ENCODE measurements at regions not wholly inside any gene's neighbourhood (a gene's known extent, or its start where the extent isn't known, plus 50 kb on each side); places are given as distances from the start of the nearest gene placed in this dataset.
"Not testable (repeated sequence)": the region's sequence is repeated elsewhere in the genome, so short reads cannot be mapped to it uniquely, and the experiment has no call there.

DNA sequence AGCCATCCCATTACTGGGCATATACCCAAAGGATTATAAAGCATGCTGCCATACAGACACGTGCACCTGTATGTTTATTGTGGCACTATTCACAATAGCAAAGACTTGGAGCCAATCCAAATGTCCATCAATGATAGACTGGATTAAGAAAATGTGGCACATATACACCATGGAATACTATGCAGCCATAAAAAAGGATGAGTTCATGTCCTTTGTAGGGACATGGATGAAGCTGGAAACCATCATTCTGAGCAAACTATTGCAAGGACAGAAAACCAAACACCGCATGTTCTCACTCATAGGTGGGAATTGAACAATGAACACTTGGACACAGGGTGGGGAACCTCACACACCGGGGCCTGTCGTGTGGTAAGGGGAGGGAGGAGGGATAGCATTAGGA is 233.4 kb upstream of the PIK3R1 start:
- H3K4me3 Mint-ChIP-seq, DNase-seq, POLR2A ChIA-PET, H3K4me1 Mint-ChIP-seq, H3K9me3 Mint-ChIP-seq, ATAC-seq, H3K36me3 Mint-ChIP-seq, H3K27ac Mint-ChIP-seq, H3K27me3 Mint-ChIP-seq: not testable (repeated sequence)

DNA sequence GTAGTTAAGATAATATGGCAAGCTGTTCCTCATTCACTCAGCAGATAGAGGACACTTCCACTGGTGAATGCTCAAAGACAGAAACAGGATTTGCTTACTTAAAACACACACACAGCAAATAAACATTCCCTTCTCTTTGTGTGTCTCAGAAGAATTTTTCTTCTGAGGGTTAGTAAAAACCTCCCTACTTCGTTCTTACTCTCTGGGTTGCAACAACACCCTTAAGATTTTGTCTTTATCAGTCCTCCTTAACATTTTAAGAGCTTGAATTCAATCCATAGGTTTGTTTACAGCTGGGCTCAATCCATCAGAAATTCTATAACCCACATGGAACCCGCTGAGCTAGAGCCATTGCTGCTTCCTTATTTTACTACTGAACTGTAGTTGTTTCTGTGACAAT is 237.4 kb upstream of the PIK3R1 start:
- ATAC-seq (no peak), DNase-seq (no peak)
- Mint-ChIP-seq H3K9me3 (no peaks in the 10 kb centered on the region), H3K27me3 (peaks cover 0 to 3% (median 0%) of the 10 kb centered on the region in 5 donors), H3K4me3 (no peak overlapping the region), H3K36me3 (no peaks in the 10 kb centered on the region), H3K4me1 (peaks cover 0 to 4% (median 1%) of the 10 kb centered on the region in 4 donors), H3K27ac (no peak overlapping the region)
- POLR2A ChIA-PET: no interaction called here

- Mint-ChIP-seq H3K9me3 (no peaks in the 10 kb centered on the region), H3K36me3 (no peaks in the 10 kb centered on the region), H3K4me3 (no peak overlapping the region), H3K4me1 (peaks cover 0 to 2% (median 0%) of the 10 kb centered on the region in 4 donors), H3K27me3 (peaks cover 0 to 3% (median 0%) of the 10 kb centered on the region in 5 donors), H3K27ac (no peak overlapping the region)
- POLR2A ChIA-PET: no interaction called here
- ATAC-seq (no peak), DNase-seq (no peak)
Measured at GRCh38 chr5:67976891-67977601, 238.5 kb upstream of the PIK3R1 start.

DNA sequence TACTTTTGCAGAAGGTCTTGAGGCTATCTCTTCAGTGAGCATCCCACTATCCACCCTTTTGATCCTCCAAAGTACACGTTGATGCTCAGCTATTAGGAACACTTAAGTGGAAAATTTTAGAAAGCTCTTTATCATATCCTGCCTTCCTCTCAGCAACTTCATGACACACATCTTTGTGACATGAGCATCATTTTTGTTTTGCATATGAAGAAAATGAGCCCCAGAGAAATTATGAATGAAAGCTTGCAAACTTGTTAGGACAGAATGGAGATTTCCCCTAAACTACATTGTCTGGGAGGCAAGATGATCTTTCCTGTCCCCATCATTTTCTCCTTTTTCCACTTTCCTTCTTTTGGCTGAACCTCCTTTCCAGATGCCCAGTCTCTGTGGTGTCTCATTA is 239.4 kb upstream of the PIK3R1 start:
- peaks cover 0 to under 1% (median 0%) of the 10 kb centered on the region in 5 donors for H3K27me3 Mint-ChIP-seq
- ATAC-seq (no peak), DNase-seq (no peak)
- H3K36me3 Mint-ChIP-seq: no peaks in the 10 kb centered on the region
- POLR2A ChIA-PET: no interaction called here
- no peaks in the 10 kb centered on the region for H3K9me3 Mint-ChIP-seq
- no peak overlapping the region for H3K4me3 Mint-ChIP-seq
- H3K4me1 Mint-ChIP-seq: peaks cover 0 to under 1% (median 0%) of the 10 kb centered on the region in 4 donors
- H3K27ac Mint-ChIP-seq: no peak overlapping the region

GRCh38 chr5:67974471-67974870 is 241.1 kb upstream of the PIK3R1 start:
- H3K27me3 Mint-ChIP-seq: no peaks in the 10 kb centered on the region
- H3K27ac Mint-ChIP-seq: no peak overlapping the region
- no peak overlapping the region for H3K4me3 Mint-ChIP-seq
- ATAC-seq (no peak), DNase-seq (no peak)
- POLR2A ChIA-PET: no interaction called here
- H3K36me3 Mint-ChIP-seq: no peaks in the 10 kb centered on the region
- H3K4me1 Mint-ChIP-seq: no peaks in the 10 kb centered on the region
- no peaks in the 10 kb centered on the region for H3K9me3 Mint-ChIP-seq

DNA sequence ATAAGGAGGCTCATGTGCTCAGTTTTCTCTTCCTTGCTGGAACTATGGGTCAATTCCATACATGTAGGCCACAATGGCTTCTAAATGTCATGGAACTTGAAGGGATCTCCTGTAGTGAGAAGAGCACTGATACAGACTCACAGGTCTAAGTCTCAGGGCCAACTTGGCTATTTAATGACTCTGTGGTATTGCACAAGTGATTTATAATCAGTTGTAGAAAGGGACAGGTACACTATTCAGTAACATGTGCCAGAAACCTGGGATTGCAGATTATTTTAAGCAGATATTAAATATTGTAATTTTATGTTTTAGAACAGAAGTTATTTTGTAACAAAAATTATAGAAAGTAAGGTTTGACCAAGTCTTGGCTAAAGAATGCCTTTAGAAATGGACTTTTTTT is 241.5 kb upstream of the PIK3R1 start:
- no peaks in the 10 kb centered on the region for H3K36me3 Mint-ChIP-seq
- no peaks in the 10 kb centered on the region for H3K4me1 Mint-ChIP-seq
- H3K9me3 Mint-ChIP-seq: no peaks in the 10 kb centered on the region
- no peak for DNase-seq
- H3K27ac Mint-ChIP-seq: peak overlapping the region in 1 of 10 donors; percentile 25
- no peak overlapping the region for H3K4me3 Mint-ChIP-seq
- POLR2A ChIA-PET: no interaction called here
- no peak for ATAC-seq
- no peaks in the 10 kb centered on the region for H3K27me3 Mint-ChIP-seq

GRCh38 chr5:67971971-67972821 is 243.4 kb upstream of the PIK3R1 start:
- no peaks in the 10 kb centered on the region for H3K9me3 Mint-ChIP-seq
- H3K4me3 Mint-ChIP-seq: no peak overlapping the region
- POLR2A ChIA-PET: interaction anchor here (0.6 kb wide), 1 partner anchor 11 kb away, joined by 3 read pairs; no protein-coding TSS in a partner anchor
- no peak overlapping the region for H3K27ac Mint-ChIP-seq
- H3K4me1 Mint-ChIP-seq: no peaks in the 10 kb centered on the region
- ATAC-seq: no peak
- H3K27me3 Mint-ChIP-seq: no peaks in the 10 kb centered on the region
- DNase-seq: no peak
- H3K36me3 Mint-ChIP-seq: no peaks in the 10 kb centered on the region

- Mint-ChIP-seq H3K27me3 (no peaks in the 10 kb centered on the region), H3K27ac (no peak overlapping the region), H3K4me3 (no peak overlapping the region), H3K36me3 (no peaks in the 10 kb centered on the region), H3K4me1 (no peaks in the 10 kb centered on the region), H3K9me3 (no peaks in the 10 kb centered on the region)
- POLR2A ChIA-PET: no interaction called here
- ATAC-seq: no peak
- no peak for DNase-seq
Measured at GRCh38 chr5:67971223-67971830, 244.2 kb upstream of the PIK3R1 start.

GRCh38 chr5:67969631-67970030 is 245.9 kb upstream of the PIK3R1 start:
- Mint-ChIP-seq H3K27me3 (peaks cover 0 to 6% (median 0%) of the 10 kb centered on the region in 5 donors), H3K27ac (no peak overlapping the region), H3K4me3 (no peak overlapping the region), H3K9me3 (no peaks in the 10 kb centered on the region), H3K4me1 (no peaks in the 10 kb centered on the region), H3K36me3 (no peaks in the 10 kb centered on the region)
- no peak for DNase-seq
- POLR2A ChIA-PET: no interaction called here
- ATAC-seq: no peak

DNA sequence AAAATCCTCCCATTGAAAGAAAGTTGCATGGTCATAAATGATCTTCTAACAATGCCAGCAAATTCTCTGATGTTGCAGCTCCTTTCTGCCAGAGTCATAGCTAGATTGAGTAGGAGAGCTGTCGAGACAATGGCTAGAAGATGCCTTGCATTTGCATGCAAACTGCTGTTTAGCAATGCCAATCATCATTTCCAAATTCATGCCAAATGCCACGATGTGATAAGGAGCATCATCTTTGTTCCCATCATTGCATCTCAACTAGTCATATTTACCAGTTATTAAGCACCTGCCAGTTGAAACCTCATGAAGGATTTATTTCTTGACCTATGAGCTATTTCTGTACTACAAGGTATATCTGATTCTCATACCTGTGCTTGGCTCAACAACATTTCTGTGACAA is 246.4 kb upstream of the PIK3R1 start:
- POLR2A ChIA-PET: no interaction called here
- H3K36me3 Mint-ChIP-seq: no peaks in the 10 kb centered on the region

GRCh38 chr5:67966712-67967111 is 248.8 kb upstream of the PIK3R1 start:
- Mint-ChIP-seq H3K9me3 (no peaks in the 10 kb centered on the region), H3K27me3 (peaks cover 0 to 6% (median 0%) of the 10 kb centered on the region in 5 donors), H3K36me3 (no peaks in the 10 kb centered on the region), H3K4me3 (no peak overlapping the region), H3K27ac (no peak overlapping the region), H3K4me1 (no peaks in the 10 kb centered on the region)
- ATAC-seq (no peak), DNase-seq (no peak)
- POLR2A ChIA-PET: no interaction called here

More for the DNA sequence above, 246.4 kb upstream of the PIK3R1 start:
- DNase-seq (no peak), ATAC-seq (no peak)
- Mint-ChIP-seq H3K4me3 (no peak overlapping the region), H3K27ac (no peak overlapping the region), H3K9me3 (no peaks in the 10 kb centered on the region), H3K4me1 (no peaks in the 10 kb centered on the region), H3K27me3 (peaks cover 0 to 6% (median 0%) of the 10 kb centered on the region in 5 donors)

- no peak for DNase-seq
Measured at GRCh38 chr5:67964619-67965018, 250.9 kb upstream of the PIK3R1 start.

GRCh38 chr5:67963789-67964519 is 251.6 kb upstream of the PIK3R1 start:
- H3K27ac Mint-ChIP-seq: no peak overlapping the region
- ATAC-seq: no peak

More at GRCh38 chr5:67964619-67965018, 250.9 kb upstream of the PIK3R1 start:
- ATAC-seq: no peak
- Mint-ChIP-seq H3K27me3 (peaks cover 0 to 6% (median 2%) of the 10 kb centered on the region in 5 donors), H3K27ac (no peak overlapping the region), H3K9me3 (no peaks in the 10 kb centered on the region), H3K36me3 (no peaks in the 10 kb centered on the region), H3K4me3 (no peak overlapping the region), H3K4me1 (no peaks in the 10 kb centered on the region)
- POLR2A ChIA-PET: no interaction called here

More at GRCh38 chr5:67963789-67964519, 251.6 kb upstream of the PIK3R1 start:
- no peak overlapping the region for H3K4me3 Mint-ChIP-seq
- H3K9me3 Mint-ChIP-seq: no peaks in the 10 kb centered on the region
- H3K27me3 Mint-ChIP-seq: peaks cover 0 to 6% (median 2%) of the 10 kb centered on the region in 5 donors
- no peak for DNase-seq
- POLR2A ChIA-PET: no interaction called here
- no peaks in the 10 kb centered on the region for H3K4me1 Mint-ChIP-seq
- no peaks in the 10 kb centered on the region for H3K36me3 Mint-ChIP-seq
